Transverse colon (tissue), 1 donor: ENCODE measurements at regions not wholly inside any gene's neighbourhood (a gene's known extent, or its start where the extent isn't known, plus 50 kb on each side); places are given as distances from the start of the nearest gene placed in this dataset.

Experiments used
- EP300 ChIP-seq: sonication (generic); formaldehyde crosslinking; IDR thresholded peaks from one replicate; pipeline ENCODE4 v1.6.1; 2017; ENCODE audit warnings: antibody characterized with exemption, low read depth
- POLR2A ChIP-seq: fragments of 450-650 bp; IDR thresholded peaks from one replicate; pipeline ENCODE4 v1.6.1; 2016; ENCODE audit warnings: antibody characterized with exemption, mild to moderate bottlenecking, moderate library complexity

DNA sequence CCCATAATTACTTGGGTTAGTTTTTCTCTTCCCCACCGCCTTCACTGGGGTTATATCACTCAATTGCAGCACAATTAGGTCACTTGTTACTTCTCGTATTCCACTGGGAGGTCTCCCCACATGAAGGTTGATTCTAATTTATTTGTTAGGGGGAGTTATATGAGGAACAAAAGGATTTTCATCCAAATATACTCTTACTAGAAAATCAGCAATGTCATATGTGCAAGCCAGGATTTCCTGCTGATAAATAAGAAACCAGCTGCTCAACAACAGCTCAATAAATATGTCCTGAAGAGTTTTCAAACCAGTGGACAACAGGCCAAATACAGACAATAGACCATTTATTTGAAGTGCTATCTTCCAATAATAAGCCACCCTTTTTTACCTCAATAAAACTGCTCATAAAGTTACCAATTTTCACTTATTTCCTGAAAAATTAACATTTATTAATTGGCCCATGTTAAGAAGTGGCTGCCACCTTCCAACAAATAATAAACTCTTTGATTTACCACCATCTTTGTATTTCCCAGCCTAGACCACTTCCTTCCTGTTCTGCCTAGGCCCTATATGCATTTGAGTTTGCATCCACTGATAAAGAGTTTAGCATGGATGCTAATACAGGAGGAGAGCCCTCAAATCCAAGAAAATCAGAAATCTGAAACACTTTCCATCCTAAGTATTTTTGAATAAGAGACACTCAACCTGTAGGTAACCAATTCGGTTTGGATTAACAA lies 184.4 kb upstream of the SLC39A10 start:
- TF ChIP-seq EP300, result no peak
- no peak for TF ChIP-seq POLR2A
